PC-3 (cell line): ENCODE measurements at regions not wholly inside any gene's neighbourhood (a gene's known extent, or its start where the extent isn't known, plus 50 kb on each side); places are given as distances from the start of the nearest gene placed in this dataset.

ENCODE experiments used
- CTCF ChIP-seq: fragments of 300-600 bp; sonication (generic); conservative IDR thresholded peaks from 2 replicates; pipeline ENCODE4 v1.5.1; 2017; ENCODE audit warnings: antibody characterized with exemption, low read depth, mild to moderate bottlenecking, low read length
- EZH2 ChIP-seq: fragments of 300-600 bp; sonication (generic); IDR thresholded peaks from one replicate; pipeline ENCODE4 v1.6.1; 2017; ENCODE audit warnings: antibody characterized with exemption, mild to moderate bottlenecking, low read length; ENCODE audit not compliant: unreplicated experiment
- EZH2phosphoT487 ChIP-seq: fragments of 300-600 bp; sonication (generic); IDR thresholded peaks from 2 replicates; pipeline ENCODE4 v1.6.1; 2018; ENCODE audit warnings: mild to moderate bottlenecking, antibody characterized with exemption, low read length, borderline replicate concordance

- TF ChIP-seq EZH2 (no peak), CTCF (no peak), EZH2phosphoT487 (no peak)
Observed at GRCh38 chr12:70059373-70059772, 183.9 kb upstream of the CNOT2 start.
